ENCODE measurements at regions not wholly inside any gene's neighbourhood (a gene's known extent, or its start where the extent isn't known, plus 50 kb on each side); places are given as distances from the start of the nearest gene placed in this dataset.

- H3K4me3 ChIP-seq: no peak overlapping the region
- POLR2A ChIA-PET: no interaction called here
- TF ChIP-seq HDAC2 (IDR thresholded peaks at IDR 0.05) (no peak), KDM5A (IDR thresholded peaks at IDR 0.05) (no peak), MAFK (IDR thresholded peaks at IDR 0.05; ENCODE audit: partially characterized antibody) (peak; percentile 79)
- WGBS (ENCODE audit: missing lambda C conversion rate): 11% methylated on average over 2 of the region's 2 CpGs
- H3K4me2 ChIP-seq: no peak overlapping the region
- DNase-seq (ENCODE audit: low read depth in 1 of 2, low spot score in 1 of 2) (no peak), FAIRE-seq (no peak), ATAC-seq (no peak)
- no peak overlapping the region for H3K27ac ChIP-seq
- CTCF ChIA-PET: no interaction called here
- no peaks in the 10 kb centered on the region for H3K4me1 ChIP-seq
- H3K9me3 ChIP-seq: no peaks in the 10 kb centered on the region
Measured at GRCh38 chr3:115323380-115323779, 176.3 kb upstream of the ZBTB20 start.

GRCh38 chr3:115324056-115324455 lies 177.0 kb upstream of the ZBTB20 start:
- no peak for TF ChIP-seq MAZ (IDR thresholded peaks at IDR 0.05; ENCODE audit: borderline replicate concordance, low read depth, low read length)
- no peak for TF ChIP-seq JUN (IDR thresholded peaks at IDR 0.05)
- no peak for TF ChIP-seq FOXS1 (CRISPR knock-in tag; IDR thresholded peaks at IDR 0.05)
- TF ChIP-seq FOSL2 (IDR thresholded peaks at IDR 0.05): no peak
- no peak for TF ChIP-seq FOSL2 (CRISPR knock-in tag; IDR thresholded peaks at IDR 0.05)
- no peak for TF ChIP-seq RFX5 (IDR thresholded peaks at IDR 0.05)
- TF ChIP-seq BHLHE40 (IDR thresholded peaks at IDR 0.05; ENCODE audit: low read depth, low read length): no peak
- no peak for TF ChIP-seq HDAC2 (IDR thresholded peaks at IDR 0.05)
- TF ChIP-seq MAX (IDR thresholded peaks at IDR 0.05): no peak
- TF ChIP-seq SREBF2 (IDR thresholded peaks at IDR 0.05): no peak
- no peak for TF ChIP-seq ATOH8 (CRISPR knock-in tag; IDR thresholded peaks at IDR 0.05; ENCODE audit: low read depth)
- TF ChIP-seq HOXA7 (CRISPR knock-in tag; IDR thresholded peaks at IDR 0.05): no peak
- TF ChIP-seq CHD4 (IDR thresholded peaks at IDR 0.05; ENCODE audit: borderline replicate concordance): no peak
- FAIRE-seq (no peak), DNase-seq (ENCODE audit: low read depth in 1 of 2, low spot score in 1 of 2) (no peak), ATAC-seq (no peak)
- POLR2A ChIA-PET: no interaction called here
- Histone ChIP-seq H3K4me2 (no peak overlapping the region), H3K4me1 (no peaks in the 10 kb centered on the region), H3K4me3 (no peak overlapping the region), H3K27ac (no peak overlapping the region), H3K9me3 (no peaks in the 10 kb centered on the region)
- 0% methylated on average over 1 of the region's 1 CpG for WGBS (ENCODE audit: missing lambda C conversion rate)
- CTCF ChIA-PET: no interaction called here

- DNase-seq (ENCODE audit: low read depth in 1 of 2, low spot score in 1 of 2) (peak in 1 of 2 experiments; percentile 20), FAIRE-seq (no peak), ATAC-seq (peak; percentile 59 to 70; a peak in 2 of 6 replicates)
- ChIA-PET CTCF (interaction anchor here (0.9 kb wide), 1 partner anchor 108 kb away, joined by 3 read pairs; no protein-coding TSS in a partner anchor), POLR2A (no interaction called here)
- Histone ChIP-seq H3K4me3 (no peak overlapping the region), H3K4me2 (no peak overlapping the region), H3K9me3 (no peaks in the 10 kb centered on the region), H3K4me1 (no peaks in the 10 kb centered on the region), H3K27ac (no peak overlapping the region)
- 0% methylated on average over 2 of the region's 2 CpGs for WGBS (ENCODE audit: missing lambda C conversion rate)
- TF ChIP-seq FOSL2 (IDR thresholded peaks at IDR 0.05): no peak
- no peak for TF ChIP-seq FOSL2 (CRISPR knock-in tag; IDR thresholded peaks at IDR 0.05)
- peak; percentile 88 for TF ChIP-seq EHMT2 (IDR thresholded peaks at IDR 0.05; ENCODE audit: low read depth)
- no peak for TF ChIP-seq RARB (CRISPR knock-in tag; IDR thresholded peaks at IDR 0.05)
- TF ChIP-seq HMGXB4 (CRISPR knock-in tag; IDR thresholded peaks at IDR 0.05; ENCODE audit: borderline replicate concordance): no peak
- no peak for TF ChIP-seq JUNB (IDR thresholded peaks at IDR 0.05)
- no peak for TF ChIP-seq USF2 (IDR thresholded peaks at IDR 0.05)
- no peak for TF ChIP-seq NPAS2 (CRISPR knock-in tag; IDR thresholded peaks at IDR 0.05; ENCODE audit: borderline replicate concordance)
- TF ChIP-seq BCL3 (IDR thresholded peaks at IDR 0.05): no peak
- TF ChIP-seq FOXS1 (CRISPR knock-in tag; IDR thresholded peaks at IDR 0.05): no peak
- peak; percentile 95 for TF ChIP-seq REST (IDR thresholded peaks at IDR 0.05)
- no peak for TF ChIP-seq ZFP36 (IDR thresholded peaks at IDR 0.05; ENCODE audit: borderline replicate concordance, partially characterized antibody)
- TF ChIP-seq HOXB5 (CRISPR knock-in tag; IDR thresholded peaks at IDR 0.05): no peak
- no peak for TF ChIP-seq RAD21 (conservative IDR thresholded peaks at IDR 0.05 in 1 of 2, IDR thresholded peaks at IDR 0.05 in 1 of 2)
- TF ChIP-seq POLR2A (IDR thresholded peaks at IDR 0.05; ENCODE audit: low read length): no peak
- TF ChIP-seq CHD2 (IDR thresholded peaks at IDR 0.05; ENCODE audit: low read length, partially characterized antibody): no peak
- TF ChIP-seq SREBF2 (IDR thresholded peaks at IDR 0.05): no peak
- TF ChIP-seq KDM5A (IDR thresholded peaks at IDR 0.05): no peak
Measured at GRCh38 chr3:115325539-115325938, 178.5 kb upstream of the ZBTB20 start.

All from A549 (cell line).